HG03175 (cell line): ENCODE measurements at regions not wholly inside any gene's neighbourhood (a gene's known extent, or its start where the extent isn't known, plus 50 kb on each side); places are given as distances from the start of the nearest gene placed in this dataset.
"Not testable (repeated sequence)": the region's sequence is repeated elsewhere in the genome, so short reads cannot be mapped to it uniquely, and the experiment has no call there.

Source experiments
- ATAC-seq: cut with Tn5 transposase; IDR thresholded peaks from one replicate; pipeline ENCODE4 v1.9.1; 2021; ENCODE audit warnings: mild to moderate bottlenecking, moderate library complexity; ENCODE audit not compliant: unreplicated experiment

DNA sequence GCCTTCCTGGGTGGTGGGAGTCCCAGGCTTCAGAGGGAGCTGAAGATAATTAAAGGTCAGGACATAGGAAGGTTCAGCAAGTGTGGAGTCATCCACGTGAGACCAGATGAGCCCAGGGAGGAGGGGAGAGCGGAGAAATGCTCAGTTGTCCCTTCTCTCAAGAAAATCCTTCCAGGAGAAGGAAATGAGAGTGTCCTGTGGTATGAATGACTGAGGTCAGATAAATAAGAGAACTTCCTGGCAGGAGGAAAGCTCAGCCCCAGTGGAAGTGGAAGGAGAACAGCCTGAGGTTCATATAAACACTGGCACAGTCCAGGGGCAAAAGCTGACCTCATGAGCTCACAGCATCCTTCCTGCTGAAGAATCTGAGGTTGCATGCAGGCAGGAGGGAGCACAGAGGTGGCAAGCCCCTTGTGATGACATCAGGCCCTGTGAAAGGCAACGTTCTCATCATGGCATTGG lies 97.6 kb downstream of the NAV1 start:
- no peak for ATAC-seq

DNA sequence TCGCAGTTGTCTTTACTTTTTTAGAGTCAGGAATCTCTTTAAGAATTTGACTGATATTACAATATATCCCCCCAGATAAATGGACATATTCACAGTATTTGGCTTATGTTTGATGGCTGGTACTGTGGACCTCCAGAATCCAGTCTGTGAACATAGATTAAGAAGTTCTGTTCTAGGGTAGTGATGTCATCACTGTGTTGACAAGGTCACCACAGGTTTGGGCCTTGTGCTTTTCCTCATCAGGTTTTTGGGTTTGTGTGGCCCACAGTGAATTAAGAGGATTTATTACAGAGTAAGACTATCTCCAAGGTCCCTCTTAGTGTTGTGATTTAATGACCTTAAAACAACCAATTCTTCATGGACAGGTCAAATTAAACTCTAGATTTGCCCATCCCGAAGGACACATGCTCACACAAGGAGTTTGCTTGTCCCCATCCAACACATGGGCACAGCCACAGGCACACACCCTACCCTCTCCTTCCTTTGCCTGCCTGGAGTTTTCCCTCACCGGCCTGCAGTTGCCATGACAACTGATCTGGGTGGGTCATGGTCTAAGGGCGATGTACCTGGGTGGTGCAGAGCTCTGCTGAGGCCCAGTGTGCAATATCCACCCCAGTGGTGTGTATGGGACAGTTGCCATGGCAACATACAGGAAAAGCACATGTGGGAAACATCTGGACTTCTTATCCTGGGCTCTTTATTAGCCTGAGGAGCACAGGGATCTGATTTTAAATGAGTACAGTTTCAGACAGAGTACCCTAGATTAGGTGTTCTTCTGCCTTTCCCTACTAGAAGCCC lies 98.6 kb downstream of the NAV1 start:
- no peak for ATAC-seq

DNA sequence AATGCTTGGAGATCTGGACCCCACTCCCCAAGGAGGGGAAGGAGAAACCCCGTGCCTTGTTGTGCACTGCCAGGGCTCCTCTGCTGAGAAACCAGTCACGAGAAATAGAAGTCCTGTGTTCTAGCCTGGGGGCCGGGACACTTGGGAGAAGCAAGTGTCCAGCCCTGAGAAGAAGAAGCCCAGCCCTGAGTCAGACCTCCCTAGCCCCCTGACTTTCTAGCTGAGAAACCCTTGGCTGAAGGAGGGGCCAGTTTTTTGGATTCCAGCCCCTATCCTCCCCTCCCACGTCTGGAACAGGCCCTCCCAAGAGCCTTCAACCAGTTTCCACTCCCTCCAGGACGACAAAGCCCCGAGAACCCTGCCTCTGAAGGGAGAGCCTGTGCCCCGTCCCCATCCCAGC lies 100.5 kb downstream of the NAV1 start:
- no peak for ATAC-seq

DNA sequence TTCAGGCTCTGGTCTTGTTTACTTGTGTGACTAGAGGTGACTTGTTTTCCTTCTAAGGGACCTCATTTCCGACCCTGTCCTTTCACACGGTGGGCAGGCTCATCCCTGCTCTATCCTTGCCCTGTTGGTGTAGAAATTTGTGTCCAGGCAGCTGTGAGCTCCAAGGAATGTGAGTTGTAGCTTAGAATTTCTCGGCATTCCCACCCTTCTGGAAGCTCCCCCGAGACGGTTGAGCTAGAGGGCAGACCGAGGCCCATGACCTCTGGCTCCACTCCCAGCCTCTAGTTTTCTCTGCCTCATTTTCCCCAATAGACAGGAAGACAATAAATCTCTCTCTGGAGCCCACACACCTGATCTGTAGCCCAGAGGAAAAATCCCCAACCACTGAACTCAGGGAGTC lies 100.9 kb downstream of the NAV1 start:
- ATAC-seq: no peak

DNA sequence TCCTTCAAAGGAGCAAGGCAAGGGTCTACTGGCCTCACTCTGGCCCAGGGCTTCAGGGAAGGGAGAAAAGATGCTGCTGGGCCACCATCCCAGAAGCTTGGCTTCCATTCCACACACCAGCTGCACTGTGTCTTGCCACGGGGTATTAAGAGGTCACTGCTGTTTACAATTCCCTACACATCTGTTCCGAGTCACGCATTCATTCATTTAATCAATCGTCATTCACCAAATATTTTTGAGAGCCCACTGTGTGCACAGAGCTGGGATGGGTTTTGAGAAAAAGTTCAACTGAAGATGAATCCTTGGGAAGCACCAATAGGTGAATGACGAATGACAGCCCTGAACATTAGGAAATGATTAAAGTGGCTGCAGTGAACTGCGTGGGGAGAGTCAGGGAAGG lies 101.7 kb downstream of the NAV1 start:
- ATAC-seq: no peak

DNA sequence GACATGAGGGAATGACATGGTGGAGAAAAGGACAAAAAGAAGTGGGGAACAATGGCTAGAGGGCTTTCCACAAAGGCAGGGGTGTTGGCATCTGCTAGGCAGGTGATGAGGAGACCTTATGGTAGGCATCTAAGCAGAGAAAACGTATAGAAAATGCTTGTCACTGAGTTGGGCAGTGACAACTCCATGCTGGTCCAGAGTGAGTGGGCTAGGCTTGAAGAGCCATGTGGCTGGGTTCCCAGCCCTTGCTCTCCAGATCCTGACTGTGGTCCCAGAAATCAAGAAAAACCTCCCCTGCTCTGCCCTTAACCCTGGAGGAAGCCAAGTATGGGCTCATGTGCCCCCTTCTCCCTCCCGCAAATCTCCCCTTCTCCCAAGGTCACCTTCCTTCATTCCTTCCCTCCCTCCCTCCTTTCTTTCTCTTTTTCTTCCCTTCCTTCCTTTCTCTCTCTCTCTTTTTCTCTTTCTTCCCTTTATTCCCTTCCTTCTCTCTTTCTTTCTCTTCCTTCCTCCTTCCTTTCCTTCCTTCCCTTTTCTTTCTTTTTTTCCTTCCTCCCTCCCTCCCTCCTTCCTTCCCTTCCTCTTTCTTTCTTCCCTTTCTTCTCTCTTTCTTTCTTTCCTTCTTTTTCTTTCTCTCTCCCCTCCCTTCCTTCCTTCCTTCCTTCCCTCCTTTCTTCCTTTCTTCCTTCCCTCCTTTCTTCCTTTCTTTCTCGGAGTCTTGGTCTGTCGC lies 102.8 kb downstream of the NAV1 start:
- ATAC-seq: no peak

- ATAC-seq: no peak
Observed at GRCh38 chr1:201643835-201644104, 104.8 kb downstream of the NAV1 start.

DNA sequence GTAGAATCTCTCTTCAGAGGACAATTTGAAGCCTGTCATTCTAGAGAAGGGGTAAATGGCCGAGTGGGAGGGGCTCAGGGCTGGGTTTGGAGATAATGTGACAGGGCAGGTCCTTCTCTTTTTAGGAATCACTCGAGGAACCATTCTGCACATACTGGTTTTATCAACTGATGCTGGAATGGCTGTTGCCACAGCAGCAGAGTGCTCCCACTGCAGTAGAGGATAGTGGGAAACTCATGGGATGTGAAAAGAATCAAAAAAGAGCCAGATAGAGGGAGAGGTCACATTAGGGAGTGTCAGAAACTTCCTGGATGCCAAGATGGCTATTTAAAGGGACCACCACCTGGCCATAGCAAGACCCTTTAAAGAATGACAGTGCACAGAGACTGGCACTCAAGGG lies 105.3 kb downstream of the NAV1 start:
- ATAC-seq: no peak

DNA sequence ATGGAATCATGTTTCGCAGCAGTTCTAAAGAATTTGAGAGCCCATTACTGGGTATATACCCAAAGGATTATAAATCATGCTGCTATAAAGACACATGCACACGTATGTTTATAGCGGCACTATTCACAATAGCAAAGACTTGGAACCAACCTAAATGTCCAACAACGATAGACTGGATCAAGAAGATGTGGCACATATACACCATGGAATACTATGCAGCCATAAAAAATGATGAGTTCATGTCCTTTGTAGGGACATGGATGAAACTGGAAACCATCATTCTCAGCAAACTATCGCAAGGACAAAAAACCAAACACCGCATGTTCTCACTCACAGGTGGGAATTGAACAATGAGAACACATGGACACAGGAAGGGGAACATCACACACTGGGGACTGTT lies 106.1 kb downstream of the NAV1 start:
- ATAC-seq: not testable (repeated sequence)

DNA sequence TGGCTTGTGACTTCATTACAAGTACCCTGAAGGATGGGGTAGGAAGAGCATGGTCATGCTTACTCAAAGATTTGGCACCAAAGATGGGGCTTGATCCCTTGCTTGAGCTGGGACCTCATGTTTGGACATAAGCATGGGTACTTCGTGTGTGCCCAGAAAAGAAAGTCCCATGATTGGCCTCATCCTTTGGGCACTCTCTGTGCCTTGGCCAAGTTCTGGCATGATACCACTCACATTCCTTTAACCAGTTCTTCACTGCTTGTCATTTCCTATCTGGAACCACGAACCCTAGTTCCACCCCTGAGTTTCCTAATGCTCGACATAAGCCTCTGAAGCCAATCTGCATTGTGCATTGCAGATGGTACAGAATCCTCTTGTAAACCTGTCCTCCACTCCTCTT lies 107.0 kb downstream of the NAV1 start:
- ATAC-seq: no peak

- ATAC-seq: no peak
Observed at GRCh38 chr1:201646411-201647022, 107.6 kb downstream of the NAV1 start.

GRCh38 chr1:201647094-201647493 lies 108.2 kb downstream of the NAV1 start:
- no peak for ATAC-seq

GRCh38 chr1:201647722-201648065 lies 108.8 kb downstream of the NAV1 start:
- no peak for ATAC-seq

- ATAC-seq: no peak
Observed at GRCh38 chr1:201648066-201648906, 109.4 kb downstream of the NAV1 start.

DNA sequence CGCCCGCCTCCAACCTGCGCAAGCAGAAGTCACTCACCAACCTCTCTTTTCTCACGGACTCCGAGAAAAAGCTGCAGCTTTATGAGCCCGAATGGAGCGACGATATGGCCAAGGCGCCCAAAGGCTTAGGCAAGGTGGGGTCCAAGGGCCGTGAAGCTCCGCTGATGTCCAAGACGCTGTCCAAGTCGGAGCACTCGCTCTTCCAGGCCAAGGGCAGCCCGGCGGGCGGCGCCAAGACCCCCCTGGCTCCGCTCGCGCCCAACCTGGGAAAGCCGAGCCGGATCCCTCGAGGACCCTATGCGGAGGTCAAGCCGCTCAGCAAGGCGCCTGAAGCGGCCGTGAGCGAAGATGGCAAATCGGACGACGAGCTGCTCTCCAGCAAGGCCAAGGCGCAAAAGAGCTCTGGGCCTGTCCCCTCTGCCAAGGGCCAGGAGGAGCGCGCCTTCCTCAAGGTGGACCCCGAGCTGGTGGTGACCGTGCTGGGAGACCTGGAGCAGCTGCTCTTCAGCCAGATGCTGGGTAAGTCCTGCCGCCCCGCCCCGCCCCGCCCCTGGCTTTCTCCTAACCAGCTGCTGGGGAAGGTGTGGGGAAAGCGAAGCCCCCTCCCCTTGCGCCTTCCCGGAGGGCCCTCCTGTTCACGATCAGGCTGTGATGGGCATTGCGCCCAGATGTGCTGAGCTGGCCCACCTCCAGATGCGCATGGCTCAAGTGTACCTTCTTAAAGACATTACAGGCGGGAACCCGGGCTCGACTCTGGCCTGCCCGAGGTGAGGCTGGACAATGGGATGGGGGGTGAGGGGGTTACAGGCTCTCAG lies 110.2 kb downstream of the NAV1 start:
- ATAC-seq: no peak

- no peak for ATAC-seq
Observed at GRCh38 chr1:201649761-201650622, 111.1 kb downstream of the NAV1 start.

DNA sequence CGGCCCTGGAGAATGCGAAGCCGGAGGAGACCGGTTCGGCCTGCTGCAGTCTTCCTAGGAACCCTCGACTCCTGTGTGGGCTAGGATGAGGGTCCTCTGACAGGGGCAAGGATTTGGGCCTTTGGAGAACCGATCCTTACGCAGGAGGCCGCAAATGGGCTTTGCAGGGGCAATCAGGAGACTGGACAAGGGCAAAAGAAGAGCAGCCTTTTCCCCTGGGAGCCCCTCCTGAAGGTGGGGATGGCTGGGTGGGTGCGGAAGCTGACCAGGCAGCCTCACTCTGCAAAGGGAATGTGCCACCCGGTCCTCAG lies 111.7 kb downstream of the NAV1 start:
- ATAC-seq: no peak

DNA sequence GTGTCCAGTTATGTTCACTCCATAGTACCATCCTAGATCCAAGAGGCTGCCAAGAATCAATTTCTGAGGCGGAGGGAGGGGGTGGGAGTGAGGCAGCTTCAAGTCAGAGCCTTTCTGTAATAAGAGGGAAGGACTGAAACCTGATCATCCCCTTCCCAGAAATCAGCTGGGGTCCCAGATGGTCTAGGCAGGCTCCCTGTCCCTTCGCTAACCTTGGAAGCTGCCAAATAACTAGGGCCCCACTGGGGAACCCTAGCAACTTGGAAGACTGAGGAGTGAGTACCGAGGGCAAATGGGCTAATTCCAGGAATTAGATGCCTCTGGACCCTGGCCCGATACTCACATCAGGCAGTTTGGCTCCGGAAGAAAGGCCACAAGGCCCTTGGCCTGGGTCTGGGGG lies 113.3 kb downstream of the NAV1 start:
- ATAC-seq: no peak

GRCh38 chr1:201653233-201653632 lies 114.3 kb downstream of the NAV1 start:
- no peak for ATAC-seq

GRCh38 chr1:201653883-201654282 lies 115.0 kb downstream of the NAV1 start:
- ATAC-seq: no peak
